ENCODE measurements at regions not wholly inside any gene's neighbourhood (a gene's known extent, or its start where the extent isn't known, plus 50 kb on each side); places are given as distances from the start of the nearest gene placed in this dataset.

DNA sequence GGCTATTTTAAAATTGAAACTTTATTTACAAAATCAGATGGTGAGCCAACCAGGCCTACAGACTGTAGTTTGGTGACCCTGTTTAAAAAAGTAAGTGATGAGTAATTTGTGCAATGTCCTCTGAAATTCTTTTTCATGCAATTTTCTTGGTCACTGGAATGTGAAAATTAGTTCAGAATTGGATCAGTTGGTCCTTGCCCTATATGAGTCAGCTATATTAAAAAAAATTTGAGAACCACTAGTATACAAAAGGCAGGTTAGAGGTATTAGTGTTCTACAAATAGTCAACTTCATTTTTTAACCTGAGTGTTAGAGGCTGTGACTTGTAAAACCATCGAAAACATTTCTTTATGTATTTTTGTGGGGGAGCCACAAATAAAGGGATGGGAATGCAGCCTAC, 91.1 kb upstream of the NXPH2 start:
- TF ChIP-seq CREB1 (IDR thresholded peaks at IDR 0.05; ENCODE audit: low read depth) (no peak), YY1 (IDR thresholded peaks at IDR 0.05; ENCODE audit: low read depth) (no peak), RAD21 (IDR thresholded peaks at IDR 0.05; ENCODE audit: low read depth) (no peak), TCF12 (IDR thresholded peaks at IDR 0.05; ENCODE audit: low read depth) (no peak), TAF1 (IDR thresholded peaks at IDR 0.05; ENCODE audit: low read depth) (no peak), NFIC (IDR thresholded peaks at IDR 0.05) (no peak), CEBPB (IDR thresholded peaks at IDR 0.05) (no peak)
- TF ChIP-seq, protein P1, sequence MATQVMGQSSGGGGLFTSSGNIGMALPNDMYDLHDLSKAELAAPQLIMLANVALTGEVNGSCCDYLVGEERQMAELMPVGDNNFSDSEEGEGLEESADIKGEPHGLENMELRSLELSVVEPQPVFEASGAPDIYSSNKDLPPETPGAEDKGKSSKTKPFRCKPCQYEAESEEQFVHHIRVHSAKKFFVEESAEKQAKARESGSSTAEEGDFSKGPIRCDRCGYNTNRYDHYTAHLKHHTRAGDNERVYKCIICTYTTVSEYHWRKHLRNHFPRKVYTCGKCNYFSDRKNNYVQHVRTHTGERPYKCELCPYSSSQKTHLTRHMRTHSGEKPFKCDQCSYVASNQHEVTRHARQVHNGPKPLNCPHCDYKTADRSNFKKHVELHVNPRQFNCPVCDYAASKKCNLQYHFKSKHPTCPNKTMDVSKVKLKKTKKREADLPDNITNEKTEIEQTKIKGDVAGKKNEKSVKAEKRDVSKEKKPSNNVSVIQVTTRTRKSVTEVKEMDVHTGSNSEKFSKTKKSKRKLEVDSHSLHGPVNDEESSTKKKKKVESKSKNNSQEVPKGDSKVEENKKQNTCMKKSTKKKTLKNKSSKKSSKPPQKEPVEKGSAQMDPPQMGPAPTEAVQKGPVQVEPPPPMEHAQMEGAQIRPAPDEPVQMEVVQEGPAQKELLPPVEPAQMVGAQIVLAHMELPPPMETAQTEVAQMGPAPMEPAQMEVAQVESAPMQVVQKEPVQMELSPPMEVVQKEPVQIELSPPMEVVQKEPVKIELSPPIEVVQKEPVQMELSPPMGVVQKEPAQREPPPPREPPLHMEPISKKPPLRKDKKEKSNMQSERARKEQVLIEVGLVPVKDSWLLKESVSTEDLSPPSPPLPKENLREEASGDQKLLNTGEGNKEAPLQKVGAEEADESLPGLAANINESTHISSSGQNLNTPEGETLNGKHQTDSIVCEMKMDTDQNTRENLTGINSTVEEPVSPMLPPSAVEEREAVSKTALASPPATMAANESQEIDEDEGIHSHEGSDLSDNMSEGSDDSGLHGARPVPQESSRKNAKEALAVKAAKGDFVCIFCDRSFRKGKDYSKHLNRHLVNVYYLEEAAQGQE (IDR thresholded peaks at IDR 0.05; ENCODE audit: low read depth), result no peak

DNA sequence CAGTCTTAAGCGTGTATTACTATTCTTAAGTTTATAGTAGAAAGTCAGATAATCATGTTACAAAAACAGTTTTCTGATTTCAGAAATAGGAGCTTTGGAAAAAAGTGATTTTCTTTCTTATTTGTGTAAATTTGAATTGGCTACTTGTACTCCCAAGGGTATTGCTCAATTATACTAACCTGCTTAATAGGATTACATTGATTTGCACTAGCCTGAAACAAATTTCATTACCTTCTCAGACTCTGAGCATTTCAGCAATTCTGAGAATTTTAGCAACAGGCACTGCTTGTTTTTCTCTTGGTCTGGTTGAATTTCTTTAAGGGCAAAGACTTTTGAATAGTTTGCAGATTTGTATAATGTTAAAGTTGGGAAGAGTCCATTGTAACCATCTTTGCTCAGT, 87.2 kb upstream of the NXPH2 start:
- no peak for TF ChIP-seq TAF1 (IDR thresholded peaks at IDR 0.05; ENCODE audit: low read depth)

DNA sequence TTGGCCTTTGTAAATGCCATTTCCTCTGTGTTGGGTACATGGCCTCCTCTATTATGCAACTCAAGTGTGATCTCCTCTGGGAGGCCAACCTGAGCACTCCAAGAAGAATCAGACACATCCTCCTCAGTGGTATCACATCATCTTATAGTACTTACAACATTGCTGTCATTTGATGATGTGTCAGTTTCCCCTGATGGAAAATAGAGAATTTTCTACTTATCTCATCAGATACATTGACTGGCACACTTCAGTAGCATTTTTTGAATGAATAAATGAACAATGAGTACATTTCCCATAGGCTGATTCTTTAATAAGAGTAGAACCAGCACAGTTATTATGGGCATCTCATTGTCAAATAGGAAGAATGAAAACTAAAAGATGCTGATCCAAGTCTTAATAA, 86.6 kb upstream of the NXPH2 start:
- TF ChIP-seq NFIC (IDR thresholded peaks at IDR 0.05), result no peak
- TF ChIP-seq CREB1 (IDR thresholded peaks at IDR 0.05; ENCODE audit: low read depth), result no peak
- no peak for TF ChIP-seq YY1 (IDR thresholded peaks at IDR 0.05; ENCODE audit: low read depth)

DNA sequence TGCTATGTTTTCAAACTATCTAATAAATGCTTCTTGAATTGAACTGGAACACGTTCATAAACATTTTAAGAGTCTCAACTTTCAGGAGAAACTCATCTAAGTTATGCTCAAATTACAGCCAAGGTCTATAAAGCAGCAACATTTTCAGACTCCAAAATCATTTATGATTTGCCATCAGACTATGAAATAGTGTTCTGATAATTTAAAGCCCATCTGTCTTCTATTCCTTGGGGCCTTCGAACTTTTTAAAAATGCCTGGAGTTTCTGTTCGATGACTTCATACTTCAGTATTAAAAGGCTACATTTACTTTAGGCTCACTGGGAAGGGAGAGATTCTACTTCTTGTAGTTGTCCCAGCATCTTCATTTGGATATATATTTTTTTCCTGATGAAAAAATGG, 73.6 kb upstream of the NXPH2 start:
- TF ChIP-seq CEBPB (IDR thresholded peaks at IDR 0.05), result no peak

DNA sequence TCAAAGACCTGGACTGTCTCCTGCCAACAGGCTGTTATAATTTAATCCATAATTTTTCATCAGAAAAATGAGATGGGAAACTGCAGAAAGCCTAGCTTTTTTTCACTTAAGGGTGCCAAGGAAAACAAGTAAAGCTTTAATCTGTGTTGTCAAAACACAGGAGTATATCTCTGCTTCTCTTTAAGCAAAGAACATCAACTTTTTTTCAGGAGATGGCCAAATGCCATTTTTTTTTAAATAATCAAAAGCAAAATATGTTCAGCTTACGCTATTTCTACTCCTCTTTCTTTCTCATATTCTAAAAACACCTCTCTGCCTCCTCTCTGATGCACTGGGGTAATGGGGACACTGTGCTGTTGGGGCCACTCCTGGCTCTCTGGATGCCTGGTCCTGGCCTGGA, 73.1 kb upstream of the NXPH2 start:
- TF ChIP-seq, protein P2, sequence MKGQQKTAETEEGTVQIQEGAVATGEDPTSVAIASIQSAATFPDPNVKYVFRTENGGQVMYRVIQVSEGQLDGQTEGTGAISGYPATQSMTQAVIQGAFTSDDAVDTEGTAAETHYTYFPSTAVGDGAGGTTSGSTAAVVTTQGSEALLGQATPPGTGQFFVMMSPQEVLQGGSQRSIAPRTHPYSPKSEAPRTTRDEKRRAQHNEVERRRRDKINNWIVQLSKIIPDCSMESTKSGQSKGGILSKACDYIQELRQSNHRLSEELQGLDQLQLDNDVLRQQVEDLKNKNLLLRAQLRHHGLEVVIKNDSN (IDR thresholded peaks at IDR 0.05), result no peak
- TF ChIP-seq YY1 (IDR thresholded peaks at IDR 0.05; ENCODE audit: low read depth), result no peak
- no peak for TF ChIP-seq EGR1 (IDR thresholded peaks at IDR 0.05)
- TF ChIP-seq TCF12 (IDR thresholded peaks at IDR 0.05; ENCODE audit: low read depth), result no peak
- no peak for TF ChIP-seq NFIC (IDR thresholded peaks at IDR 0.05)

DNA sequence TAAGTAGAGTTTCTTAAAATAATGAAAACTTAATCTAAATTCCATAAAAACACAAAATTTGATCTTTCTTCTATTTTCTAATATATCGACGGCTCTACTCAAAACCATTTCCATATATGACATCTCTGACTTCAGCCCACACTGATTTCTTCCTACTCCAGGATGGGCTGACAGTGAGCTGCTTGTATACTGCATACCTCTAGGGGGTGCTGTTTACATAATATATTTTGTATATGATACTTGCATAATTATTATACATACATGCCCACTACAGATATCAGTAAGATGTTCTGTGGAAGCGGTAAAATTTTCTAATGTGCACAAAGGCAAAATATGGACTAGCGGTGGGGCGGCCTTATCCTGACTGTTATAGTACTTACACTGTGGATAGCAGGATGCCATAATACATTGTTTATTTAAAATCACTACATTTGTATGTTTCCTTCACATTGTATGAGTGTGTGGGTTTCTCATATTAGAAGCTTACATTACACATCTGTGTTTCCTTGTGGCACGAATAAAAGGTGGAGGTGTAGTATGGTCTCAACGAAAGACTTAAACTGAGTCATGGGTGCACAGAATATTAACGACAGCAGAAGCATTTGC, 66.1 kb upstream of the NXPH2 start:
- peak; percentile 58 for TF ChIP-seq RAD21 (IDR thresholded peaks at IDR 0.05; ENCODE audit: low read depth)
- TF ChIP-seq, protein P1 (IDR thresholded peaks at IDR 0.05; ENCODE audit: low read depth), result no peak

DNA sequence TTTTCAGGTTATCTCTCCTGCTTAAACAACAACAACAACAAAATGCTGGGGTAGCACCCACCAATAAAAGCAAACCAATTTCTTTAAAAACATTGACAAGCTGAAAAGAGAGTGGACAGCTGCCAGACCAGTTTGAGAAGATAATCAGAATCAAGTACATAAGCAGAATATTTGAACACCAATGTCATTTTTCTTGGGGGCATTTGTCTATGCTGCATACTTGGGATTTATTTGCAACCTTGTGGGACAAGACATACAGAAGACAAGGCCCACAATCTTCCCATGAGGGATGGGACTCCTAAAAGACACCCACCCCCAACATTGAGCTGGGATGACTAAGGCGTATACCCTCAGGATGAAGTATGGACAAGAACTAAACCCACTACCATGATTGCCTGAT, 62.2 kb upstream of the NXPH2 start:
- TF ChIP-seq, protein P2 (IDR thresholded peaks at IDR 0.05), result no peak
- TF ChIP-seq ZBTB7A (IDR thresholded peaks at IDR 0.05; ENCODE audit: low read depth) (no peak), FOXM1 (IDR thresholded peaks at IDR 0.05; ENCODE audit: borderline replicate concordance, low read depth) (no peak), RAD21 (IDR thresholded peaks at IDR 0.05; ENCODE audit: low read depth) (no peak), EP300 (IDR thresholded peaks at IDR 0.05; ENCODE audit: borderline replicate concordance) (no peak), TAF1 (IDR thresholded peaks at IDR 0.05; ENCODE audit: low read depth) (no peak), CEBPB (IDR thresholded peaks at IDR 0.05) (no peak), NFIC (IDR thresholded peaks at IDR 0.05) (no peak), TEAD4 (IDR thresholded peaks at IDR 0.05) (no peak), CREB1 (IDR thresholded peaks at IDR 0.05; ENCODE audit: low read depth) (no peak)
- TF ChIP-seq, protein P3, sequence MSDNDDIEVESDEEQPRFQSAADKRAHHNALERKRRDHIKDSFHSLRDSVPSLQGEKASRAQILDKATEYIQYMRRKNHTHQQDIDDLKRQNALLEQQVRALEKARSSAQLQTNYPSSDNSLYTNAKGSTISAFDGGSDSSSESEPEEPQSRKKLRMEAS (IDR thresholded peaks at IDR 0.05), result no peak
- TF ChIP-seq, protein P1 (IDR thresholded peaks at IDR 0.05; ENCODE audit: low read depth), result no peak

Data from Ishikawa (cell line).